ENCODE measurements at regions not wholly inside any gene's neighbourhood (a gene's known extent, or its start where the extent isn't known, plus 50 kb on each side); places are given as distances from the start of the nearest gene placed in this dataset.

- no peak for TF ChIP-seq CTCF (IDR thresholded peaks at IDR 0.05)
- TF ChIP-seq POLR2A (IDR thresholded peaks at IDR 0.05): no peak
Observed at GRCh38 chr16:82361885-82362284, 191.9 kb upstream of the MPHOSPH6 start.
